SK-N-SH treated with all-trans-retinoic acid at 6 μM for 48 hours (cell line): ENCODE measurements at regions not wholly inside any gene's neighbourhood (a gene's known extent, or its start where the extent isn't known, plus 50 kb on each side); places are given as distances from the start of the nearest gene placed in this dataset.

ENCODE experiments used
- ATAC-seq: fragments of 200-7000 bp; cut with Tn5 transposase; 3 replicates; pipeline ENCODE4 v1.9.1; 2020; ENCODE audit warnings: mild to moderate bottlenecking, moderate library complexity
- ARNTL ChIP-seq: fragments of 450-650 bp; formaldehyde crosslinking; IDR thresholded peaks from 2 replicates; pipeline ENCODE4 v1.5.0; 2020; ENCODE audit warnings: low read depth, mild to moderate bottlenecking, moderate library complexity, borderline replicate concordance
- BACH2 ChIP-seq: fragments of 250-450 bp; sonication (Bioruptor Pico); IDR thresholded peaks from 2 replicates; pipeline ENCODE4 v1.9.0; 2021; ENCODE audit warnings: mild to moderate bottlenecking, borderline replicate concordance
- CREB5 ChIP-seq: fragments of 250-450 bp; sonication (Bioruptor Pico); IDR thresholded peaks from 2 replicates; pipeline ENCODE4 v1.5.1; 2020; ENCODE audit warnings: low read depth, mild to moderate bottlenecking, moderate library complexity
- CSDC2 ChIP-seq: fragments of 250-450 bp; sonication (Bioruptor Pico); IDR thresholded peaks from 2 replicates; pipeline ENCODE4 v1.5.0; 2020; ENCODE audit warnings: mild to moderate bottlenecking, moderate library complexity
- CSRNP3 ChIP-seq: fragments of 250-450 bp; sonication (Bioruptor Pico); IDR thresholded peaks from 2 replicates; pipeline ENCODE4 v1.5.1; 2021; ENCODE audit warnings: mild to moderate bottlenecking, moderate library complexity
- ESRRG ChIP-seq: fragments of 250-450 bp; sonication (Bioruptor Pico); IDR thresholded peaks from 2 replicates; pipeline ENCODE4 v1.6.1; 2021; ENCODE audit warnings: mild to moderate bottlenecking
- GLIS3 ChIP-seq: fragments of 250-450 bp; sonication (Bioruptor Pico); IDR thresholded peaks from 2 replicates; pipeline ENCODE4 v1.5.0; 2020; ENCODE audit warnings: mild to moderate bottlenecking, moderate library complexity
- ISL1 ChIP-seq: fragments of 250-450 bp; sonication (Bioruptor Pico); IDR thresholded peaks from 2 replicates; pipeline ENCODE4 v2.1.2; 2022; ENCODE audit warnings: mild to moderate bottlenecking, moderate library complexity
- OSR1 ChIP-seq: fragments of 250-450 bp; sonication (Bioruptor Pico); IDR thresholded peaks from 2 replicates; pipeline ENCODE4 v1.8.0; 2022; ENCODE audit warnings: moderate library complexity, mild to moderate bottlenecking, inconsistent platforms
- PATZ1 ChIP-seq: fragments of 250-450 bp; sonication (Bioruptor Pico); IDR thresholded peaks from 2 replicates; pipeline ENCODE4 v1.8.0; 2020; ENCODE audit warnings: mild to moderate bottlenecking, moderate library complexity, borderline replicate concordance
- POU6F1 ChIP-seq: fragments of 250-450 bp; sonication (Bioruptor Pico); IDR thresholded peaks from 2 replicates; pipeline ENCODE4 v1.8.0; 2021; ENCODE audit warnings: low read depth, mild to moderate bottlenecking, moderate library complexity, borderline replicate concordance
- RARB ChIP-seq: fragments of 250-450 bp; sonication (Bioruptor Pico); IDR thresholded peaks from 2 replicates; pipeline ENCODE4 v1.8.0; 2021; ENCODE audit warnings: mild to moderate bottlenecking, moderate library complexity
- TCF4 ChIP-seq: fragments of 250-450 bp; sonication (Bioruptor Pico); IDR thresholded peaks from 2 replicates; pipeline ENCODE4 v1.8.0; 2021; ENCODE audit warnings: mild to moderate bottlenecking, moderate library complexity, borderline replicate concordance
- TOX ChIP-seq: fragments of 250-450 bp; sonication (Bioruptor Pico); IDR thresholded peaks from 2 replicates; pipeline ENCODE4 v1.8.0; 2021; ENCODE audit warnings: mild to moderate bottlenecking, moderate library complexity, borderline replicate concordance
- TSHZ2 ChIP-seq: fragments of 250-450 bp; sonication (Bioruptor Pico); IDR thresholded peaks from 2 replicates; pipeline ENCODE4 v1.5.0; 2020; ENCODE audit warnings: mild to moderate bottlenecking, moderate library complexity
- ZC3H10 ChIP-seq: fragments of 250-450 bp; sonication (Bioruptor Pico); IDR thresholded peaks from 2 replicates; pipeline ENCODE4 v1.5.1; 2021; ENCODE audit warnings: mild to moderate bottlenecking, moderate library complexity
- ZFP3 ChIP-seq: fragments of 250-450 bp; sonication (Bioruptor Pico); IDR thresholded peaks from 2 replicates; pipeline ENCODE4 v1.5.0; 2020; ENCODE audit warnings: mild to moderate bottlenecking, moderate library complexity
- ZFP30 ChIP-seq: fragments of 450-650 bp; formaldehyde crosslinking; IDR thresholded peaks from 2 replicates; pipeline ENCODE4 v1.5.0; 2022; ENCODE audit warnings: mild to moderate bottlenecking, moderate library complexity
- ZNF565 ChIP-seq: fragments of 450-650 bp; formaldehyde crosslinking; conservative IDR thresholded peaks from 2 replicates; pipeline ENCODE4 v1.5.0; 2020; ENCODE audit warnings: low read depth, mild to moderate bottlenecking, moderate library complexity
- ZNF8 ChIP-seq: fragments of 450-650 bp; formaldehyde crosslinking; IDR thresholded peaks from 2 replicates; pipeline ENCODE4 v1.5.0; 2020; ENCODE audit warnings: mild to moderate bottlenecking, moderate library complexity

DNA sequence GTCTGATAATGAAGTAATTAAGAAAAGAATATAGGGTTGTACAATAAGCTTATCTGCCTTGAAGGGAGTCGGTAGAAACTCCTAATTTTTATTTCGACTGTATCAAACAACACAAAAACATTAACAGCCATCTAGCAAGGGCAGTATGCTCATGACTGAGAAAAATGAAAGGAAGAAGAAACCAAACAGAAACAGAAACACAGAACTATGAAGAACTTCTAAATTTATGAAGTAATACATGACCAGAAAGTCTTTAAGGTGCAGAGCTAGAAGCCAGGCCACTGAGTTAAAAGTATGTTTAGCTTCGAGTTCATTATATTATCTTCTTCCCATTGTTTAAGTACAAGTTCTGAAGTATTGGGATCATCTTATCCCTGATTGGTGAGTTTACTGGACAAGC is 367.3 kb upstream of the C9orf72 start (continued):
- TF ChIP-seq POU6F1 (no peak), ZFP3 (no peak), ESRRG (no peak), RARB (CRISPR knock-in tag) (no peak), TCF4 (no peak)

- TF ChIP-seq OSR1 (CRISPR knock-in tag), result no peak
- no peak for TF ChIP-seq PATZ1 (CRISPR knock-in tag)
- no peak for TF ChIP-seq POU6F1
- TF ChIP-seq RARB (CRISPR knock-in tag), result no peak
- no peak for TF ChIP-seq CREB5 (CRISPR knock-in tag)
- no peak for TF ChIP-seq CSRNP3
- TF ChIP-seq BACH2, result no peak
- TF ChIP-seq TSHZ2 (CRISPR knock-in tag), result no peak
- TF ChIP-seq ARNTL (CRISPR knock-in tag), result no peak
- TF ChIP-seq GLIS3 (CRISPR knock-in tag), result no peak
- TF ChIP-seq CSDC2 (CRISPR knock-in tag), result no peak
- TF ChIP-seq ESRRG, result no peak
- TF ChIP-seq ISL1 (CRISPR knock-in tag), result no peak
- no peak for TF ChIP-seq ZFP30 (CRISPR knock-in tag)
- TF ChIP-seq TOX (CRISPR knock-in tag), result no peak
- TF ChIP-seq ZNF8 (CRISPR knock-in tag), result no peak
- TF ChIP-seq ZC3H10 (CRISPR knock-in tag), result no peak
- no peak for TF ChIP-seq ZNF565 (CRISPR knock-in tag)
- no peak for TF ChIP-seq ZFP3
- no peak for TF ChIP-seq TCF4
- no peak for ATAC-seq
Observed at GRCh38 chr9:27943501-27943900, 370.2 kb upstream of the C9orf72 start.

GRCh38 chr9:27945386-27945785 is 372.1 kb upstream of the C9orf72 start:
- ATAC-seq, result peak; percentile 92

More at GRCh38 chr9:27945386-27945785, 372.1 kb upstream of the C9orf72 start:
- TF ChIP-seq TOX (CRISPR knock-in tag) (no peak), ISL1 (CRISPR knock-in tag) (peak; percentile 47), ZC3H10 (CRISPR knock-in tag) (no peak), ZFP3 (no peak), TSHZ2 (CRISPR knock-in tag) (no peak)
- TF ChIP-seq, all 23 proteins: peak for 1
